GM21723 (cell line): ENCODE measurements at regions not wholly inside any gene's neighbourhood (a gene's known extent, or its start where the extent isn't known, plus 50 kb on each side); places are given as distances from the start of the nearest gene placed in this dataset.

Experiments used
- ATAC-seq: cut with Tn5 transposase; IDR thresholded peaks from one replicate; pipeline ENCODE4 v1.9.1; 2021; ENCODE audit warnings: mild to moderate bottlenecking, moderate library complexity; ENCODE audit not compliant: unreplicated experiment

GRCh38 chr3:107247116-107247515 lies 130.1 kb upstream of the CCDC54 start:
- no peak for ATAC-seq

- ATAC-seq: no peak
Measured at GRCh38 chr3:107249132-107249531, 128.1 kb upstream of the CCDC54 start.

- ATAC-seq: no peak
Measured at GRCh38 chr3:107250221-107250620, 127.0 kb upstream of the CCDC54 start.

- no peak for ATAC-seq
Measured at GRCh38 chr3:107251819-107252218, 125.4 kb upstream of the CCDC54 start.

- ATAC-seq: no peak
Measured at GRCh38 chr3:107256963-107257362, 120.3 kb upstream of the CCDC54 start.

- ATAC-seq: no peak
Measured at GRCh38 chr3:107258300-107258699, 118.9 kb upstream of the CCDC54 start.

GRCh38 chr3:107260207-107260606 lies 117.0 kb upstream of the CCDC54 start:
- no peak for ATAC-seq

GRCh38 chr3:107263269-107264021 lies 113.8 kb upstream of the CCDC54 start:
- no peak for ATAC-seq

GRCh38 chr3:107264888-107265287 lies 112.4 kb upstream of the CCDC54 start:
- no peak for ATAC-seq

- no peak for ATAC-seq
Measured at GRCh38 chr3:107265526-107265925, 111.7 kb upstream of the CCDC54 start.

- no peak for ATAC-seq
Measured at GRCh38 chr3:107268469-107268868, 108.8 kb upstream of the CCDC54 start.

- ATAC-seq: no peak
Measured at GRCh38 chr3:107269136-107269535, 108.1 kb upstream of the CCDC54 start.

GRCh38 chr3:107271787-107272387 lies 105.4 kb upstream of the CCDC54 start:
- peak; percentile 85 for ATAC-seq

- no peak for ATAC-seq
Measured at GRCh38 chr3:107272471-107272870, 104.8 kb upstream of the CCDC54 start.

- no peak for ATAC-seq
Measured at GRCh38 chr3:107272885-107273284, 104.4 kb upstream of the CCDC54 start.

GRCh38 chr3:107273771-107274170 lies 103.5 kb upstream of the CCDC54 start:
- ATAC-seq: no peak

GRCh38 chr3:107275511-107275910 lies 101.7 kb upstream of the CCDC54 start:
- no peak for ATAC-seq

GRCh38 chr3:107283948-107284347 lies 93.3 kb upstream of the CCDC54 start:
- no peak for ATAC-seq

- no peak for ATAC-seq
Measured at GRCh38 chr3:107284612-107285011, 92.6 kb upstream of the CCDC54 start.

- ATAC-seq: no peak
Measured at GRCh38 chr3:107285197-107285596, 92.0 kb upstream of the CCDC54 start.

GRCh38 chr3:107289354-107289753 lies 87.9 kb upstream of the CCDC54 start:
- ATAC-seq: no peak

- ATAC-seq: no peak
Measured at GRCh38 chr3:107294117-107294516, 83.1 kb upstream of the CCDC54 start.

GRCh38 chr3:107297597-107297996 lies 79.6 kb upstream of the CCDC54 start:
- ATAC-seq: no peak
